GM12874 (cell line): ENCODE measurements at regions not wholly inside any gene's neighbourhood (a gene's known extent, or its start where the extent isn't known, plus 50 kb on each side); places are given as distances from the start of the nearest gene placed in this dataset.

Source experiments
- TF ChIP-seq, protein P1 (sequence below): IDR thresholded peaks from 2 replicates; pipeline ENCODE4 v1.5.1; 2011; ENCODE audit warnings: low read depth, mild to moderate bottlenecking, control low read depth, low read length, moderate library complexity; ENCODE audit not compliant: insufficient read depth

DNA sequence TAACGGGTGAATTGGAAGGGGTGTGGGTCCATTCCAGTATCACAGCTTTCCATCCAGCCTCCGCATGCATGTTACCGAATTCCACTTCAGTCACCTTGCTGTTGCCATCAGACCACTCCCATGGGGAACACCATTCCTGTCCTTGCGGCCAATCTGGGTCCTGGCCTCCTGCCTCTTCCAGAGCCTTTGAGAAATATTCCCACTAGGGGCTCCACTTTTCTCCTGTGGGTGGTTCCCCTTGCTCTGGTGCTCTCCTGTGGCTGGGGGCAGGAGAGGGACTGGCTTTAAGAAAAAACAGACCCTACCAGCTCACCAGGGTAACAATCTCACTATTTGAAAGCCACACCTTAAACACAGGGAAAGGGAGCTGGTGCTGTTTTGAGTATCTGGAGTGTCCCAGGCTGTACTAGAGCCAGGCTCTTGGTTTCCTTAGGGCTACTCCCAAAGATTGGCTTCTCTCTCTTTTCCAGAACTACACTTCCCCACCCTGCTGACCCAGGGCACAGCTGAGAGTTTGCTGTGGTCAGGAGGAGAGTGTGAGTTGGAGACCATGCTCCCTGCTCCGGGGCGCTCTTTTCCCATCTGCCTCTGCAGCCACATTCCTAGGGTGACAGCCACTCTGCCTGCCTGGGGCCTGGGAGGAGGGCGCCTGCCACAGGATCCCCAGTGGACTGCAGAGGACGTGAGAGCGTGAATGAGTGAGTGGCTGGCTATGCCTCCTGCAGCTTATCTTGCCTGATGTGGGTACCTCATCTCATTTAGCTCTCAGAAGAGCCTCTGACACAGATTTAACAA is 460.8 kb upstream of the HS6ST1 start:
- TF ChIP-seq, protein P1, sequence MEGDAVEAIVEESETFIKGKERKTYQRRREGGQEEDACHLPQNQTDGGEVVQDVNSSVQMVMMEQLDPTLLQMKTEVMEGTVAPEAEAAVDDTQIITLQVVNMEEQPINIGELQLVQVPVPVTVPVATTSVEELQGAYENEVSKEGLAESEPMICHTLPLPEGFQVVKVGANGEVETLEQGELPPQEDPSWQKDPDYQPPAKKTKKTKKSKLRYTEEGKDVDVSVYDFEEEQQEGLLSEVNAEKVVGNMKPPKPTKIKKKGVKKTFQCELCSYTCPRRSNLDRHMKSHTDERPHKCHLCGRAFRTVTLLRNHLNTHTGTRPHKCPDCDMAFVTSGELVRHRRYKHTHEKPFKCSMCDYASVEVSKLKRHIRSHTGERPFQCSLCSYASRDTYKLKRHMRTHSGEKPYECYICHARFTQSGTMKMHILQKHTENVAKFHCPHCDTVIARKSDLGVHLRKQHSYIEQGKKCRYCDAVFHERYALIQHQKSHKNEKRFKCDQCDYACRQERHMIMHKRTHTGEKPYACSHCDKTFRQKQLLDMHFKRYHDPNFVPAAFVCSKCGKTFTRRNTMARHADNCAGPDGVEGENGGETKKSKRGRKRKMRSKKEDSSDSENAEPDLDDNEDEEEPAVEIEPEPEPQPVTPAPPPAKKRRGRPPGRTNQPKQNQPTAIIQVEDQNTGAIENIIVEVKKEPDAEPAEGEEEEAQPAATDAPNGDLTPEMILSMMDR = no peak

GRCh38 chr2:128780434-128781080 is 461.9 kb upstream of the HS6ST1 start:
- TF ChIP-seq, protein P1 = no peak

DNA sequence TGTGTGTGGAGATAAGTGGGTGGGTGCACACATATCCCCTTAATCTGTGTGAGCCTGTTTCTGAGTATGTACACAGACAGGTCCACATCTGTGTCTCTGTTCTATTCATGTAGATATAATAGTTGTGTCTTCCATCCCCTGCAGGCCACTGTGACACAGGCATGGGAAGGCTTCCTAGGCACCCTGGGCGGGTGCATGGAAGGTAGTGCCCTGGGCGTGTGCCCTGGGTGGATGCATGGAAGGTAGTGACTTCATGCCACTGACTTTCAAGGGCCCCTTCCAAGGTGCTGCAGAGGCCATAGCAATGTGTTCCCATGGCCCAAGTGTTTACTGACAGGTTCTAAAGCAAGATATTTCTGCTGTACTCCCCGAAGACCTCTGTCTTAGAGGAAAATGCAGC is 462.5 kb upstream of the HS6ST1 start:
- TF ChIP-seq, protein P1 = no peak

- TF ChIP-seq, protein P1 = no peak
These were observed 463.1 kb upstream of the HS6ST1 start for GRCh38 chr2:128781585-128782385.

DNA sequence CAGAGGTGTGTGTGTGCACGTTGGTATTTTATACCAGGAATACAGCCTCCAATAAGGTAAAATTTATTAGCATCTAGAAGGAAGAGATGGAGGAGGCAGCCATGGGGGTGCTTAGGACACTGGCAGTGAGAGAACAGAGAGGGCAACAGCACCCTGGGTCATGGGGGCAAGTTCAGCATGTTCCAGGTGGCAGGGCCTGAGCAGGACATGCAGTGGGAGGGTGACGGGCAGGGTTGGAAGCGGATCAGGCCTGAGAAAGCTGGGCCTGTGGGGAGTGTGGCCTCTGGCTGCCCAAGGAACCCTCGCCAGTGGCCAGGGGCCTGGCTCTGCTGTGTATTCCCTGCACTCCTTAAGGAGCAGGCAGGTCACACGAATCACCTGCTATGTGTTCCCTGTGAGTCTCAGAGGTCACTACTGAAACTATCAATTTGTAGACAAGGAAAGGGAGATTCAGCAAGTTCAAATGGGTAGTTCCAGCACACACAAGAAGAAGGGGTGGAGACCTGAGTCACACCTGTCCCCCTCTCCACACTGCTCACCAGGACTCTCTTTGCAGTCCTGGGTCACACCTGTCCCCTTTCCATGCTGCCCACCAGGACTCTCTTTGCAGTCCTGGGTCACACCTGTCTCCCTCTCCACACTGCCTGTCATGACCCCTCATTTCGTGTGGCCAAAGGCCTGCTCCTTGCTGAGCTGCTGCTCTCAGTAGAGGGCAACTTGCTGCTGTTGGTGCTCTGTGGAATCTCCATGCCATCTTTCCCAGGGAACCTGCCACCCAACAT is 463.9 kb upstream of the HS6ST1 start:
- TF ChIP-seq, protein P1 = no peak

GRCh38 chr2:128783193-128783671 is 464.6 kb upstream of the HS6ST1 start:
- TF ChIP-seq, protein P1 = no peak
